SKM-1 treated with dmso at 0.1 percent for 144 hours (cell line): ENCODE measurements at regions not wholly inside any gene's neighbourhood (a gene's known extent, or its start where the extent isn't known, plus 50 kb on each side); places are given as distances from the start of the nearest gene placed in this dataset.

Source experiments
- DNase-seq: peaks from one replicate; lab custom pipeline; 2025; ENCODE audit not compliant: unreplicated experiment; lab: John Stamatoyannopoulos, UW

DNA sequence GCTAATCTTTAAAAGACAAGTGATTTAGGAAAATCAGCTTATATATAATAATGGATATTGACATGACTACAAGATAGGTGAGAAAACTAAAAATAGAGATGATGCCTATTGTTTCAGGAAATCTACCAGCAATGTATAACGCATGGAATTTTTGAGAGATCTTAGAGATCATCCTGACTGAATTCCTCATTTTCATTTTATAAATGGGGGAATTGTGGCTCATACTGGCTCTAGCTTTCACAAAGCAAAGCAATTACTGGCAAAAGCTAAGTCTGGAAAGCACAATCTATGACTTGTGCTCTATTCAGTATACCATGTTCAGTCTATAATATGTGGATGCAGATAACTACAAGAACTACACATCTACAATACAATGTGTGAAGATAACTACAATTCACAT lies 51.9 kb upstream of the FANCL start:
- no peak for DNase-seq

DNA sequence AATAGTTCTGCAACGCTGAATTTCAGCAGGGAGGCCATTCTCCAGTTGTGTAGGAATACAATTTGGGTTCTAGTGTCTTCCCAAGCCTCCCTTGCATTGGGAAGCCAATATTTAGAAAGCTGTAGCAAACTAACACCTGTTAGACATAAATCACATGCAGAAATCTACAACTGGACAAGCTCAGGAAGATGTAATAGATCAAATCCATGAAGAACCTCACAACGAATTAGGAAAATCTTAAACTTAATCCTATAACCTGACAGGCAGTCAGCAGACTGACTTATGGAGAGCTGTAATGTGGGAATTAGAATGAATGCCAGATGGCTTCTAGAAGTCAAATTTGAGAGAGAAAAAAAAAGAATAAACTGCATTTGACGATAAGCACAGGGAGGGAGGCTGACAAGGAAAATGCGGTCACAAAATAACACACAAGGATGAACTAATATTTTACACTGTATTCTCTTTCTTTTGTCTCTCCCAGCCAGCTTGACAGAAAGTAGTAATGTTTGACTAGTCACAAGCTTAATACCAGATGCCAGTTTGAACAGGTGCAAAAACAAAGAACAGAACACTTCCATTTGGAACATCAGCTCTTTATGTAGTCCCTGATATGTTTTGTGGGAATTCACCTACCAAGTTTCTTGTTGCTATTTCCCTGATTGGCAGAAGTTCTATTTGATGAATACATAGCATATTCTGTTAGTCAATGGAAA lies 50.8 kb upstream of the FANCL start:
- no peak for DNase-seq
